ENCODE measurements at regions not wholly inside any gene's neighbourhood (a gene's known extent, or its start where the extent isn't known, plus 50 kb on each side); places are given as distances from the start of the nearest gene placed in this dataset.
"Not testable (repeated sequence)": the region's sequence is repeated elsewhere in the genome, so short reads cannot be mapped to it uniquely, and the experiment has no call there.

GRCh38 chr11:60622776-60623175 is 76.6 kb upstream of the MS4A8 start:
- CTCF ChIA-PET; H3K9me3 Mint-ChIP-seq; H3K4me1 ChIP-seq (ENCODE audit: control insufficient read depth in 2 of 2, insufficient read depth in 2 of 2, low read length in 2 of 2); H3K4me3 ChIP-seq (ENCODE audit: low read length); H3K27ac Mint-ChIP-seq; ATAC-seq; H3K4me1 Mint-ChIP-seq; H3K27ac ChIP-seq (ENCODE audit: low read depth, low read length); H3K36me3 Mint-ChIP-seq; DNase-seq; H3K9me3 ChIP-seq (ENCODE audit: control insufficient read depth in 2 of 3, low read length in 3 of 3); intact Hi-C loops (cut with micrococcal nuclease); H3K27me3 ChIP-seq (ENCODE audit: control insufficient read depth in 2 of 2, insufficient read depth in 2 of 2, low read length in 2 of 2); H3K36me3 ChIP-seq (ENCODE audit: control insufficient read depth in 2 of 3, insufficient read depth in 3 of 3, low read length in 3 of 3); POLR2A ChIA-PET; H3K4me3 Mint-ChIP-seq: not testable (repeated sequence)
- peaks cover 4 to 18% (median 5%) of the 10 kb centered on the region in 5 donors for H3K27me3 Mint-ChIP-seq

GRCh38 chr11:60625262-60625661 is 74.2 kb upstream of the MS4A8 start:
- Histone ChIP-seq H3K36me3 (ENCODE audit: control insufficient read depth in 2 of 3, insufficient read depth in 3 of 3, low read length in 3 of 3) (no peaks in the 10 kb centered on the region), H3K4me1 (ENCODE audit: control insufficient read depth in 2 of 2, insufficient read depth in 2 of 2, low read length in 2 of 2) (no peaks in the 10 kb centered on the region), H3K27me3 (ENCODE audit: control insufficient read depth in 2 of 2, insufficient read depth in 2 of 2, low read length in 2 of 2) (no peaks in the 10 kb centered on the region), H3K27ac (ENCODE audit: low read depth, low read length) (no peak overlapping the region), H3K9me3 (ENCODE audit: control insufficient read depth in 2 of 3, low read length in 3 of 3) (no peaks in the 10 kb centered on the region), H3K4me3 (ENCODE audit: low read length) (no peak overlapping the region)
- ATAC-seq (no peak), DNase-seq (no peak)
- no peaks in the 10 kb centered on the region for H3K36me3 Mint-ChIP-seq
- no peak overlapping the region for H3K27ac Mint-ChIP-seq
- ChIA-PET CTCF (no interaction called here), POLR2A (no interaction called here)
- intact Hi-C loops (cut with micrococcal nuclease), result no loop called here
- H3K4me3 Mint-ChIP-seq, result no peak overlapping the region
- H3K9me3 Mint-ChIP-seq, result peaks cover 0 to 9% (median 0%) of the 10 kb centered on the region in 11 donors
- no peaks in the 10 kb centered on the region for H3K4me1 Mint-ChIP-seq
- H3K27me3 Mint-ChIP-seq, result peaks cover 0 to 18% (median 5%) of the 10 kb centered on the region in 5 donors

DNA sequence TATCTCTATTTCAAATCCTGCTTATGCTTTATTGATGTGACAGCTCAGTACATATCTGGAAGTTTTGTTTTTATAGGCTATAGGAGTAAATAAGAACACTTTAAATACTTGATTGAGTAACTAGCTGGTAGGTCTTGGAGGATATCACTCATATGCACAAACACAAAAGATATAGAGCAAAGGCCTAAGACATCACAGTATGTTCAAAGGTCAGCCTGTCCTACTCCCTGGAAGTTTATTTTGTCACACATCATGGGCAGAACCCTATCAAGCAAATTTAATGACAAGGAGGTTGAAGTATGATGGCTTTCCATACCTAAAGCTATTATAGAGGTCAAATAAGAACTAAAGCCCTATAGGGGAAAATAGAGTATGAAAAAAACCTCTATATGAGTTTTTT is 70.0 kb upstream of the MS4A8 start:
- CTCF ChIA-PET, result no interaction called here
- H3K27me3 Mint-ChIP-seq, result peaks cover 11 to 33% (median 19%) of the 10 kb centered on the region in 5 donors
- H3K4me1 Mint-ChIP-seq, result no peaks in the 10 kb centered on the region
- no peak overlapping the region for H3K27ac Mint-ChIP-seq
- ATAC-seq (no peak), DNase-seq (no peak)
- Histone ChIP-seq H3K36me3 (ENCODE audit: control insufficient read depth in 2 of 3, insufficient read depth in 3 of 3, low read length in 3 of 3) (no peaks in the 10 kb centered on the region), H3K27ac (ENCODE audit: low read depth, low read length) (no peak overlapping the region), H3K27me3 (ENCODE audit: control insufficient read depth in 2 of 2, insufficient read depth in 2 of 2, low read length in 2 of 2) (no peaks in the 10 kb centered on the region), H3K4me3 (ENCODE audit: low read length) (no peak overlapping the region), H3K9me3 (ENCODE audit: control insufficient read depth in 2 of 3, low read length in 3 of 3) (peaks cover 0 to 3% (median 0%) of the 10 kb centered on the region in 3 experiments), H3K4me1 (ENCODE audit: control insufficient read depth in 2 of 2, insufficient read depth in 2 of 2, low read length in 2 of 2) (no peaks in the 10 kb centered on the region)
- H3K9me3 Mint-ChIP-seq, result peaks cover 0 to 6% (median 0%) of the 10 kb centered on the region in 11 donors
- POLR2A ChIA-PET, result no interaction called here
- no peak overlapping the region for H3K4me3 Mint-ChIP-seq
- H3K36me3 Mint-ChIP-seq, result no peaks in the 10 kb centered on the region
- intact Hi-C loops (cut with micrococcal nuclease), result no loop called here

DNA sequence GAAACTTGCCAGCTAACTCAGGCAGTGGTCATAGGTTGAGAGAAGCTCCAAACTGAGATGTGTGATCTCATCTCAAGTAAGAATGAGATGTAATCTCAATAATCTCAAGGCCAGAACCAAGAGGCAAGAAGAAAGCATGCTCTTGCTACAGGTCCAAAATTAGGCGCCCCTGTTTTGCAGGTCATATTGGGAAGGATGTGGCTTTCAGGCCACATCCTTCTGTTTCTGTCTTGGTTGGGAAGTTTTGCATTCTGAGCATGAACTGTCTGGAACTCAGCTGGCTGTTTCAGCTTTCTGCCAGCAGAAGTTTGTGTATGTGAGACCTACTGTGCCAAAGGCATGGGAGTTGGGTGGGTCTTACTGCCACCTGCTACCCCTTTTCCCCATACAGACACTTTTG is 67.5 kb upstream of the MS4A8 start:
- POLR2A ChIA-PET, result no interaction called here
- H3K4me3 Mint-ChIP-seq, result no peak overlapping the region
- DNase-seq (no peak), ATAC-seq (no peak)
- Histone ChIP-seq H3K9me3 (ENCODE audit: control insufficient read depth in 2 of 3, low read length in 3 of 3) (peaks cover 0 to 8% (median 0%) of the 10 kb centered on the region in 3 experiments), H3K27ac (ENCODE audit: low read depth, low read length) (no peak overlapping the region), H3K27me3 (ENCODE audit: control insufficient read depth in 2 of 2, insufficient read depth in 2 of 2, low read length in 2 of 2) (no peaks in the 10 kb centered on the region), H3K4me3 (ENCODE audit: low read length) (no peak overlapping the region), H3K36me3 (ENCODE audit: control insufficient read depth in 2 of 3, insufficient read depth in 3 of 3, low read length in 3 of 3) (no peaks in the 10 kb centered on the region), H3K4me1 (ENCODE audit: control insufficient read depth in 2 of 2, insufficient read depth in 2 of 2, low read length in 2 of 2) (no peaks in the 10 kb centered on the region)
- no peak overlapping the region for H3K27ac Mint-ChIP-seq
- H3K9me3 Mint-ChIP-seq, result peaks cover 0 to 26% (median 9%) of the 10 kb centered on the region in 11 donors
- CTCF ChIA-PET, result no interaction called here
- H3K27me3 Mint-ChIP-seq, result peaks cover 9 to 46% (median 26%) of the 10 kb centered on the region in 5 donors
- no peaks in the 10 kb centered on the region for H3K4me1 Mint-ChIP-seq
- intact Hi-C loops (cut with micrococcal nuclease), result loop anchor here in 1 of 2 donors (5.0 kb wide), 1 partner anchor 270 kb away; no protein-coding TSS in a partner anchor
- H3K36me3 Mint-ChIP-seq, result peaks cover 0 to 5% (median 3%) of the 10 kb centered on the region in 5 donors

DNA sequence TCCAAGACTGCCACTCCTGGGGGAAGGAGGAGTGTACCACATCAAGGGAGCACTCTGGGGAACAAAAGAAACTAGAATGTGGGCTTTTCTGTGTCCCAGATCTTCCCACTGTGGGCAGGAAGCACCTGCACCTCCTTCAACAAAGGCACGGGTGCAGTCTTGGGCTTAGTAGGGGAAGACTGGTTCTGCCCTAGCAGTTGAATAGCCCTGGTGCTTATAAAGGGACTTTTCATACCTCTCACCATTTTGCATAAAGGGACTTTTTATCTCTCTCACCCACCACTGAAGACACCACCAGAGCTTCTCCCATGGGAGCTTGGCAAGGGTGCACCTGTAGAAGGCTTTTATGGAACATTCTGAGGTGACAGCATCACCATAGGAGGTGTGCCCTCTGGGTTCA is 65.8 kb upstream of the MS4A8 start:
- Mint-ChIP-seq H3K27me3 (peaks cover 9 to 55% (median 26%) of the 10 kb centered on the region in 5 donors), H3K9me3 (peaks cover 0 to 26% (median 9%) of the 10 kb centered on the region in 11 donors), H3K36me3 (peaks cover 0 to 5% (median 3%) of the 10 kb centered on the region in 5 donors), H3K4me3 (no peak overlapping the region), H3K27ac (no peak overlapping the region), H3K4me1 (no peaks in the 10 kb centered on the region)
- H3K36me3 ChIP-seq (ENCODE audit: control insufficient read depth in 2 of 3, insufficient read depth in 3 of 3, low read length in 3 of 3), result no peaks in the 10 kb centered on the region
- POLR2A ChIA-PET, result interaction anchor here (0.6 kb wide), 1 partner anchor 963 kb away, joined by 3 read pairs; no protein-coding TSS in a partner anchor
- CTCF ChIA-PET, result no interaction called here
- no peak for ATAC-seq
- no peak overlapping the region for H3K27ac ChIP-seq (ENCODE audit: low read depth, low read length)
- DNase-seq, result no peak
- no peaks in the 10 kb centered on the region for H3K27me3 ChIP-seq (ENCODE audit: control insufficient read depth in 2 of 2, insufficient read depth in 2 of 2, low read length in 2 of 2)
- peaks cover 0 to 8% (median 0%) of the 10 kb centered on the region in 3 experiments for H3K9me3 ChIP-seq (ENCODE audit: control insufficient read depth in 2 of 3, low read length in 3 of 3)
- no peak overlapping the region for H3K4me3 ChIP-seq (ENCODE audit: low read length)
- intact Hi-C loops (cut with micrococcal nuclease), result loop anchor here in 1 of 2 donors (5.0 kb wide), 1 partner anchor 271 kb away; no protein-coding TSS in a partner anchor
- no peaks in the 10 kb centered on the region for H3K4me1 ChIP-seq (ENCODE audit: control insufficient read depth in 2 of 2, insufficient read depth in 2 of 2, low read length in 2 of 2)

GRCh38 chr11:60634126-60634525 is 65.3 kb upstream of the MS4A8 start:
- intact Hi-C loops (cut with micrococcal nuclease), result loop anchor here in 1 of 2 donors (5.0 kb wide), 1 partner anchor 272 kb away; no protein-coding TSS in a partner anchor
- H3K4me3 ChIP-seq (ENCODE audit: low read length), result no peak overlapping the region
- H3K27ac ChIP-seq (ENCODE audit: low read depth, low read length), result no peak overlapping the region
- H3K4me3 Mint-ChIP-seq, result no peak overlapping the region
- no peaks in the 10 kb centered on the region for H3K4me1 ChIP-seq (ENCODE audit: control insufficient read depth in 2 of 2, insufficient read depth in 2 of 2, low read length in 2 of 2)
- peaks cover 0 to 26% (median 9%) of the 10 kb centered on the region in 11 donors for H3K9me3 Mint-ChIP-seq
- ChIA-PET POLR2A (interaction anchor here (0.6 kb wide), 1 partner anchor 963 kb away, joined by 3 read pairs; no protein-coding TSS in a partner anchor), CTCF (no interaction called here)
- H3K27me3 Mint-ChIP-seq, result peaks cover 9 to 55% (median 26%) of the 10 kb centered on the region in 5 donors
- ATAC-seq, result no peak
- no peaks in the 10 kb centered on the region for H3K27me3 ChIP-seq (ENCODE audit: control insufficient read depth in 2 of 2, insufficient read depth in 2 of 2, low read length in 2 of 2)
- H3K36me3 ChIP-seq (ENCODE audit: control insufficient read depth in 2 of 3, insufficient read depth in 3 of 3, low read length in 3 of 3), result no peaks in the 10 kb centered on the region
- no peaks in the 10 kb centered on the region for H3K4me1 Mint-ChIP-seq
- H3K36me3 Mint-ChIP-seq, result peaks cover 0 to 5% (median 3%) of the 10 kb centered on the region in 5 donors
- H3K27ac Mint-ChIP-seq, result no peak overlapping the region
- peaks cover 0 to 8% (median 0%) of the 10 kb centered on the region in 3 experiments for H3K9me3 ChIP-seq (ENCODE audit: control insufficient read depth in 2 of 3, low read length in 3 of 3)
- no peak for DNase-seq

- H3K4me3 ChIP-seq (ENCODE audit: low read length), result no peak overlapping the region
- H3K36me3 Mint-ChIP-seq, result no peaks in the 10 kb centered on the region
- no peaks in the 10 kb centered on the region for H3K9me3 ChIP-seq (ENCODE audit: control insufficient read depth in 2 of 3, low read length in 3 of 3)
- no peaks in the 10 kb centered on the region for H3K4me1 Mint-ChIP-seq
- H3K9me3 Mint-ChIP-seq, result peaks cover 0 to 22% (median 7%) of the 10 kb centered on the region in 11 donors
- peaks cover 0 to 20% (median 5%) of the 10 kb centered on the region in 5 donors for H3K27me3 Mint-ChIP-seq
- no peak for ATAC-seq
- no peak overlapping the region for H3K27ac ChIP-seq (ENCODE audit: low read depth, low read length)
- POLR2A ChIA-PET, result no interaction called here
- intact Hi-C loops (cut with micrococcal nuclease), result no loop called here
- H3K4me1 ChIP-seq (ENCODE audit: control insufficient read depth in 2 of 2, insufficient read depth in 2 of 2, low read length in 2 of 2), result no peaks in the 10 kb centered on the region
- no peak overlapping the region for H3K27ac Mint-ChIP-seq
- H3K36me3 ChIP-seq (ENCODE audit: control insufficient read depth in 2 of 3, insufficient read depth in 3 of 3, low read length in 3 of 3), result no peaks in the 10 kb centered on the region
- no peak overlapping the region for H3K4me3 Mint-ChIP-seq
- no peaks in the 10 kb centered on the region for H3K27me3 ChIP-seq (ENCODE audit: control insufficient read depth in 2 of 2, insufficient read depth in 2 of 2, low read length in 2 of 2)
- CTCF ChIA-PET, result no interaction called here
- DNase-seq, result no peak
Observed at GRCh38 chr11:60641940-60642339, 57.5 kb upstream of the MS4A8 start.
